ENCODE measurements at regions not wholly inside any gene's neighbourhood (a gene's known extent, or its start where the extent isn't known, plus 50 kb on each side); places are given as distances from the start of the nearest gene placed in this dataset.

DNA sequence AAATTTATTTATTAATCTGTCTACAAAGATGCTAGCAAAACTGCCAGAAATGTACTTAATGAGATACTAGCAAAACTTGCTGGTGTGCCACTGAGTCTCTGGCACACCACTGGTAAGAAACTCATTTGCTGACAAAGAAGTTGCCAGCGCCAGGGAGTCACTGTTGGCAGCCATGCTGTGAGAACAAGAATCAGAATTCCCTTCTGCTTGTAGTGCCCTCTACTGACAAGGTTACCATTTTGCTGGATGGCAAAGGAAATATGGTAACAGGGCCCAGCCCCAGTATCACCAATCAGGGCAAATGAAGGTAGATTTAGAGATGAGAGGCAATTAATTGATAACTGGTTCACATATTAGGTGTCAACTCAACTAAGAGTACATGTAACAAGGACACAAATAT lies 750.1 kb upstream of the ADGRL3 start:
- CTCF ChIA-PET: no interaction called here
- no peaks in the 10 kb centered on the region for H3K36me3 Mint-ChIP-seq (ENCODE audit: insufficient read depth, unreplicated experiment)
- intact Hi-C loops (cut with micrococcal nuclease; ENCODE audit: unreplicated experiment): no loop called here

GRCh38 chr4:60452266-60452665 lies 747.9 kb upstream of the ADGRL3 start:
- intact Hi-C loops (cut with micrococcal nuclease; ENCODE audit: unreplicated experiment): no loop called here
- Mint-ChIP-seq H3K4me3 (ENCODE audit: low read depth, unreplicated experiment) (no peak overlapping the region), H3K36me3 (ENCODE audit: insufficient read depth, unreplicated experiment) (no peaks in the 10 kb centered on the region), H3K27me3 (ENCODE audit: unreplicated experiment) (no peaks in the 10 kb centered on the region), H3K4me1 (ENCODE audit: low read depth, unreplicated experiment) (no peaks in the 10 kb centered on the region), H3K27ac (ENCODE audit: unreplicated experiment) (no peak overlapping the region), H3K9me3 (ENCODE audit: low read depth, unreplicated experiment) (no peaks in the 10 kb centered on the region)
- no peak for DNase-seq
- BruUV-seq (replicated peaks): no TSS peak
- CTCF ChIA-PET: no interaction called here
- TF ChIP-seq, protein P1, sequence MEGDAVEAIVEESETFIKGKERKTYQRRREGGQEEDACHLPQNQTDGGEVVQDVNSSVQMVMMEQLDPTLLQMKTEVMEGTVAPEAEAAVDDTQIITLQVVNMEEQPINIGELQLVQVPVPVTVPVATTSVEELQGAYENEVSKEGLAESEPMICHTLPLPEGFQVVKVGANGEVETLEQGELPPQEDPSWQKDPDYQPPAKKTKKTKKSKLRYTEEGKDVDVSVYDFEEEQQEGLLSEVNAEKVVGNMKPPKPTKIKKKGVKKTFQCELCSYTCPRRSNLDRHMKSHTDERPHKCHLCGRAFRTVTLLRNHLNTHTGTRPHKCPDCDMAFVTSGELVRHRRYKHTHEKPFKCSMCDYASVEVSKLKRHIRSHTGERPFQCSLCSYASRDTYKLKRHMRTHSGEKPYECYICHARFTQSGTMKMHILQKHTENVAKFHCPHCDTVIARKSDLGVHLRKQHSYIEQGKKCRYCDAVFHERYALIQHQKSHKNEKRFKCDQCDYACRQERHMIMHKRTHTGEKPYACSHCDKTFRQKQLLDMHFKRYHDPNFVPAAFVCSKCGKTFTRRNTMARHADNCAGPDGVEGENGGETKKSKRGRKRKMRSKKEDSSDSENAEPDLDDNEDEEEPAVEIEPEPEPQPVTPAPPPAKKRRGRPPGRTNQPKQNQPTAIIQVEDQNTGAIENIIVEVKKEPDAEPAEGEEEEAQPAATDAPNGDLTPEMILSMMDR (IDR thresholded peaks at IDR 0.05; ENCODE audit: unreplicated experiment): no peak

More for the DNA sequence above, 750.1 kb upstream of the ADGRL3 start:
- DNase-seq: no peak
- TF ChIP-seq, protein P1 (IDR thresholded peaks at IDR 0.05; ENCODE audit: unreplicated experiment): no peak
- no peaks in the 10 kb centered on the region for H3K27me3 Mint-ChIP-seq (ENCODE audit: unreplicated experiment)
- H3K27ac Mint-ChIP-seq (ENCODE audit: unreplicated experiment): no peak overlapping the region
- H3K4me1 Mint-ChIP-seq (ENCODE audit: low read depth, unreplicated experiment): no peaks in the 10 kb centered on the region
- no TSS peak for BruUV-seq (replicated peaks)
- H3K9me3 Mint-ChIP-seq (ENCODE audit: low read depth, unreplicated experiment): peaks cover 4% of the 10 kb centered on the region
- H3K4me3 Mint-ChIP-seq (ENCODE audit: low read depth, unreplicated experiment): no peak overlapping the region

DNA sequence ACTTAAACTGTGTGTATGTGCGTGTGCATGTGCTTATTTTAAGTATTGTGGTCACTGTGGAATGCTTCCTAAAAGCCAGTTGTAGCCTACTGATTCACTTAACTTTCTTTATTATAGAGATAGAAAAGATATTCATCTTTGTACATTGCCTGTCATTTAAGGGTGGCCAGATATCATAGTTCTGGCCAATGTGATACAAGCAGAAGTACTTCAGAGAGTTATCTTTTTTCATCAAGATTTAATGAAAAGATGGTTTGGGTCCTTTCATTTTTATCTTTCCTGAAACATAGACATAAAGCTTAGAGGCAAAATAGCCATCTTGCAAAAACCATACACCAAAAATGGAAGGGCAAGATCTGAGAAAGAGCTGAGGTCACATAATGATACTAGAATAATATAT lies 744.7 kb upstream of the ADGRL3 start:
- intact Hi-C loops (cut with micrococcal nuclease; ENCODE audit: unreplicated experiment): no loop called here
- CTCF ChIA-PET: no interaction called here

GRCh38 chr4:60461551-60461950 lies 738.6 kb upstream of the ADGRL3 start:
- intact Hi-C loops (cut with micrococcal nuclease; ENCODE audit: unreplicated experiment): no loop called here
- BruUV-seq (replicated peaks): no TSS peak
- H3K9me3 Mint-ChIP-seq (ENCODE audit: low read depth, unreplicated experiment): peaks cover 7% of the 10 kb centered on the region
- no peak overlapping the region for H3K4me3 Mint-ChIP-seq (ENCODE audit: low read depth, unreplicated experiment)
- DNase-seq: no peak
- CTCF ChIA-PET: no interaction called here
- no peak overlapping the region for H3K27ac Mint-ChIP-seq (ENCODE audit: unreplicated experiment)
- H3K4me1 Mint-ChIP-seq (ENCODE audit: low read depth, unreplicated experiment): no peaks in the 10 kb centered on the region
- no peaks in the 10 kb centered on the region for H3K27me3 Mint-ChIP-seq (ENCODE audit: unreplicated experiment)
- H3K36me3 Mint-ChIP-seq (ENCODE audit: insufficient read depth, unreplicated experiment): no peaks in the 10 kb centered on the region
- TF ChIP-seq, protein P1 (IDR thresholded peaks at IDR 0.05; ENCODE audit: unreplicated experiment): no peak

More for the DNA sequence above, 744.7 kb upstream of the ADGRL3 start:
- Mint-ChIP-seq H3K27me3 (ENCODE audit: unreplicated experiment) (no peaks in the 10 kb centered on the region), H3K4me1 (ENCODE audit: low read depth, unreplicated experiment) (no peaks in the 10 kb centered on the region), H3K27ac (ENCODE audit: unreplicated experiment) (no peak overlapping the region), H3K4me3 (ENCODE audit: low read depth, unreplicated experiment) (no peak overlapping the region), H3K36me3 (ENCODE audit: insufficient read depth, unreplicated experiment) (no peaks in the 10 kb centered on the region), H3K9me3 (ENCODE audit: low read depth, unreplicated experiment) (no peaks in the 10 kb centered on the region)
- TF ChIP-seq, protein P1 (IDR thresholded peaks at IDR 0.05; ENCODE audit: unreplicated experiment): no peak
- no peak for DNase-seq
- BruUV-seq (replicated peaks): no TSS peak

All from Calu3 (cell line).